Heart right ventricle (tissue), 16 donors: ENCODE measurements at regions not wholly inside any gene's neighbourhood (a gene's known extent, or its start where the extent isn't known, plus 50 kb on each side); places are given as distances from the start of the nearest gene placed in this dataset.
"Not testable (repeated sequence)": the region's sequence is repeated elsewhere in the genome, so short reads cannot be mapped to it uniquely, and the experiment has no call there.

Source experiments
- ATAC-seq, 8 donors: fragments of 200-7000 bp; cut with Tn5 transposase; one replicate each; pipeline ENCODE4 v1.9.1; 2020; ENCODE audit warnings: mild to moderate bottlenecking in 8 of 8, moderate library complexity in 8 of 8, moderate number of reproducible peaks in 1 of 8
- DNase-seq, 2 donors: peaks; one replicate each; pipeline ENCODE4 v3.0.0-alpha.2; 2020
- H3K27ac ChIP-seq, 10 donors: fragments of 200-600 bp; sonication (generic) in 2 of 10; one replicate each; pipeline versions ENCODE4 v1.5.0 to v1.8.0; 2020 to 2022; ENCODE audit warnings: mild to moderate bottlenecking in 3 of 10
- H3K27me3 ChIP-seq, 7 donors: fragments of 200-600 bp; one replicate each; pipeline ENCODE4 v1.8.0; 2021 to 2022; ENCODE audit warnings: mild to moderate bottlenecking in 2 of 7
- H3K36me3 ChIP-seq, 9 donors: fragments of 200-600 bp; sonication (generic) in 1 of 9; one replicate each; pipeline versions ENCODE4 v1.5.0 to v1.8.0; 2020 to 2022; ENCODE audit warnings: mild to moderate bottlenecking in 2 of 9
- H3K4me1 ChIP-seq, 9 donors: fragments of 200-600 bp; sonication (generic) in 1 of 9; one replicate each; pipeline versions ENCODE4 v1.5.0 to v1.8.0; 2020 to 2022; ENCODE audit warnings: mild to moderate bottlenecking in 4 of 9
- H3K4me3 ChIP-seq, 10 donors: fragments of 200-600 bp; sonication (generic) in 2 of 10; one replicate each; pipeline versions ENCODE4 v1.5.0 to v1.8.0; 2020 to 2022; ENCODE audit warnings: mild to moderate bottlenecking in 7 of 10, moderate library complexity in 2 of 10
- H3K9me3 ChIP-seq, 11 donors: fragments of 200-600 bp in 10 of 11; sonication (generic) in 2 of 11; one replicate each; pipeline versions ENCODE4 v1.5.0 to v1.8.0; 2013 to 2022; ENCODE audit warnings: mild to moderate bottlenecking in 2 of 11, control low read depth in 1 of 11, moderate library complexity in 1 of 11
- CTCF ChIP-seq, 9 donors: fragments of 200-600 bp; sonication (generic) in 2 of 9; IDR thresholded peaks; one replicate each; pipeline versions ENCODE4 v1.5.0 to v1.8.0; 2021 to 2022; ENCODE audit warnings: antibody characterized with exemption in 9 of 9, mild to moderate bottlenecking in 5 of 9, moderate library complexity in 1 of 9
- WGBS, 2 donors: extraction: QIAGEN DNeasy Blood & Tissue Kit; methylation state at CpG; one replicate each; pipeline ENCODE4 v1.1.7; 2013; ENCODE audit warnings: inconsistent platforms in 1 of 2; 5-methylcytosine and 5-hydroxymethylcytosine counted together
- intact Hi-C, 10 donors: fragments of 100-400 bp; cut with DNase I; formaldehyde crosslinking; loops; one replicate each; pipeline versions ENCODE4 v1.11.1 to v1.14.2; 2022
- donor health status: Arrhythmogenic right ventricular cardiomyopathy.
- donor health status: ischemic (EF 13 %, LVEDD 7.1; RV severe dilation, severe dysfunction).
- donor health status: healthy with polysubstance abuse.
- donor health status: DM: no; HTN: yes; CAD: no.
- donor health status: DM: no; HTN: no; CAD: no.
- donor health status: ischemic (EF 25% LVEDD 6.9; RV normal size, moderate dysfunction).
- donor health status: ischemic (EF 25% LVEDD 5.7; RV mildly dilated, moderate dysfunction).
- donor health status: healthy.
- donor health status: DM: yes; HTN: yes; CAD: no.
- donor health status: Ischemic cardiomyopathy.
- donor health status: ischemic (EF 35%, LVEDD 5.7; RV mildly dilated, moderate dysfunction).
- donor health status: nonischemic (EF 11% LVEDD 7.7; RV severe dilation, severe dysfunction).
- donor health status: DM: yes; HTN: yes; CAD: no.
- donor health status: PGD.
- donor health status: ischemic (EF 29% LVEDD 5.4; RV normal size, mild dysfunction).
- donor health status: nonischemic (EF 23%, LVEDD 6.1; RV moderate dilation, normal function).

DNA sequence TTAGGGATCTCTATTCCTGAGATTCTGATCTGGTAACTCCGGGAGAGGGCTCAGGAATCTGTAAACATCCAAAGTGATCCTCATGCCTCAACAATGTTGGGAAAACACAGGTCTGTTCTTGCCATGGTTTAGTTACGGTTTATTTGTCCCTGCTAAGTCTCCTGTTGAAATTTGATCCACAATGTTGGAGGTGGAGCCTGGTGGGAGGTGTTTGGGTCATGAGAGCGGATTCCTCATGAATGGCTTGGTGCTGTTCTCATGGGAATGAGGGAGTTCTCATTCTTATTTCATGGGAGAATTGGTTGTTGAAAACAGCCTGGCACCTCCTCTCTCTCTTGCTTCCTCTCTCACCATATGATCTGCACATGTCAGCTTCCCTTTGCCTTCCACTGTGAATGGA, 608.6 kb upstream of the GOT2 start:
- Histone ChIP-seq H3K4me1 (no peaks in the 10 kb centered on the region), H3K9me3 (no peaks in the 10 kb centered on the region), H3K27me3 (peaks cover 0 to 15% (median 0%) of the 10 kb centered on the region in 7 donors), H3K36me3 (no peaks in the 10 kb centered on the region), H3K27ac (no peak overlapping the region), H3K4me3 (no peak overlapping the region)
- TF ChIP-seq CTCF (IDR thresholded peaks at IDR 0.05): no peak
- WGBS, 2 donors: 77% methylated on average over 3 of the region's 3 CpGs
- no peak for ATAC-seq
- intact Hi-C loops: no loop called here
- DNase-seq: no peak

DNA sequence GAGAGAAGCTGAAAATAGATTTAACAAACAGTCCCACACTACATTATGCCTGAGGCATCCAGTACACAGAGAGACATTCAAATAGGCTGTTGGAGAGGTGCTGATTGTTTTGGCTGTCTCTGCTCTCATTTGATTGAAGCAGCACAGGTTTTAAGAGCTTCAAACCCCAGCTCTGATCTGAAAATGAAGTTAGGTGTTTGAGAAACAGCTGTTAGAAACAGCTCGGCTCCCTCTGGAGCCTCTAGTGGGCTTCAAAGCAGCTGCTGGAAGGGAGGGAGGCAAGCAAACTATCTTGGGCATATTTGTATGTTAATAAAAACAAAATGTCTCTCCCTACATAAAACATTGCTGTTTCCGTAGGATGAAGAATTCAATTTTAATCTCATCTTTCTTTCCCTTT, 607.3 kb upstream of the GOT2 start:
- peaks cover 0 to 15% (median 0%) of the 10 kb centered on the region in 7 donors for H3K27me3 ChIP-seq
- no peak overlapping the region for H3K4me3 ChIP-seq
- TF ChIP-seq CTCF (IDR thresholded peaks at IDR 0.05): no peak
- H3K36me3 ChIP-seq: no peaks in the 10 kb centered on the region
- H3K4me1 ChIP-seq: no peaks in the 10 kb centered on the region
- DNase-seq (no peak), ATAC-seq (no peak)
- H3K9me3 ChIP-seq: no peaks in the 10 kb centered on the region
- intact Hi-C loops: no loop called here
- no peak overlapping the region for H3K27ac ChIP-seq
- WGBS, 2 donors: 40% methylated on average over 2 of the region's 2 CpGs

DNA sequence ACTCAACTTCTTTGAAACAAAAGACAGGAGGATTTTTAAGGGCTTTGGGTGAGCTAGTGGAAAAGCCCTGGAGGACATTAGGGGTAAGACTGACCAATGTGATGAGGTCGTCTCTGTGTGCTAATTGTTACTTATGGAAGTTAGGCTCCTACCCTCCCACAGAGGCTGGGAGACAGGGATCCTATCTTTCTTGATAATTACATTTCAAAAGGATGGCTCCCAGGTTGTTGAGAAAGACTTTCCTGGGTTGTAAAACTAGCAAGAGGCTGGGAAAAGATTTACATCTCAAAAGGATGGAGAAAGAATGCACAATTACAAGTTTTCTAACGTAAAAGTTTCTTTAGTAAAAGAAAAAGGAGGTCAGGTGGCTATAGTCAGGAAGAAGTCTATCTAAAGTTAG, 605.8 kb upstream of the GOT2 start:
- WGBS, 2 donors: 30 to 34% methylated on average over 2 of the region's 2 CpGs

GRCh38 chr16:59336136-59336695, 602.1 kb upstream of the GOT2 start:
- Histone ChIP-seq H3K27me3 (peaks cover 0 to 15% (median 0%) of the 10 kb centered on the region in 7 donors), H3K27ac (no peak overlapping the region), H3K4me1 (no peaks in the 10 kb centered on the region), H3K36me3 (no peaks in the 10 kb centered on the region), H3K4me3 (no peak overlapping the region), H3K9me3 (peaks cover 0 to 11% (median 0%) of the 10 kb centered on the region in 11 donors)
- ATAC-seq (no peak), DNase-seq (no peak)
- intact Hi-C loops: no loop called here
- no peak for TF ChIP-seq CTCF (IDR thresholded peaks at IDR 0.05)
- 61 to 64% methylated on average over 3 of the region's 3 CpGs for WGBS, 2 donors

More for the DNA sequence above, 605.8 kb upstream of the GOT2 start:
- no peak for TF ChIP-seq CTCF (IDR thresholded peaks at IDR 0.05)
- no peak for ATAC-seq
- H3K36me3 ChIP-seq: no peaks in the 10 kb centered on the region
- no peak overlapping the region for H3K4me3 ChIP-seq
- H3K9me3 ChIP-seq: peaks cover 0 to 5% (median 0%) of the 10 kb centered on the region in 11 donors
- no peaks in the 10 kb centered on the region for H3K4me1 ChIP-seq
- no peak for DNase-seq
- intact Hi-C loops: no loop called here
- H3K27me3 ChIP-seq: peaks cover 0 to 15% (median 0%) of the 10 kb centered on the region in 7 donors
- H3K27ac ChIP-seq: no peak overlapping the region

GRCh38 chr16:59331708-59332107, 597.6 kb upstream of the GOT2 start:
- intact Hi-C loops: not testable (repeated sequence)

More at GRCh38 chr16:59331708-59332107, 597.6 kb upstream of the GOT2 start:
- not testable (repeated sequence) for H3K36me3 ChIP-seq, H3K27me3 ChIP-seq, H3K4me1 ChIP-seq, H3K27ac ChIP-seq, DNase-seq, ATAC-seq, H3K4me3 ChIP-seq
- WGBS, 2 donors: 94% methylated on average over 3 of the region's 3 CpGs
- peaks cover 0 to 12% (median 0%) of the 10 kb centered on the region in 11 donors for H3K9me3 ChIP-seq
